Gastroesophageal sphincter (tissue), 4 donors: ENCODE measurements at regions not wholly inside any gene's neighbourhood (a gene's known extent, or its start where the extent isn't known, plus 50 kb on each side); places are given as distances from the start of the nearest gene placed in this dataset.

ENCODE experiments used
- ATAC-seq: fragments of 150-250 bp; one replicate; pipeline ENCODE4 v1.9.1; 2016; ENCODE audit warnings: mild to moderate bottlenecking, moderate library complexity
- H3K27ac ChIP-seq, 4 donors: fragments of 200-600 bp; sonication (generic) in 3 of 4; 1 replicate in 3 of 4; 2 replicates in 1 of 4; pipeline ENCODE4 v1.5.1; 2016 to 2019
- H3K27me3 ChIP-seq: fragments of 200-600 bp; sonication (generic); one replicate; pipeline ENCODE4 v1.5.1; 2019
- H3K36me3 ChIP-seq, 2 donors: fragments of 200-600 bp; sonication (generic); one replicate each; pipeline ENCODE4 v1.5.1; 2019; ENCODE audit warnings: control low read depth in 1 of 2
- H3K4me1 ChIP-seq, 3 donors: fragments of 200-600 bp; sonication (generic); 1 replicate in 2 of 3; 2 replicates in 1 of 3; pipeline ENCODE4 v1.5.1; 2016 to 2019; ENCODE audit warnings: control low read depth in 2 of 3
- H3K4me3 ChIP-seq, 2 donors: fragments of 200-600 bp; sonication (generic); one replicate each; pipeline ENCODE4 v1.5.1; 2019; ENCODE audit warnings: mild to moderate bottlenecking in 1 of 2, moderate library complexity in 1 of 2
- H3K9me3 ChIP-seq, 3 donors: fragments of 200-600 bp; sonication (generic); one replicate each; pipeline ENCODE4 v1.5.1; 2017 to 2019; ENCODE audit warnings: control low read depth in 2 of 3
- EP300 ChIP-seq: sonication (generic); formaldehyde crosslinking; IDR thresholded peaks from one replicate; pipeline ENCODE4 v1.6.1; 2017; ENCODE audit warnings: antibody characterized with exemption, mild to moderate bottlenecking
- POLR2A ChIP-seq, 2 donors: fragments of 450-650 bp; IDR thresholded peaks; one replicate each; pipeline ENCODE4 v1.6.1; 2017; ENCODE audit warnings: antibody characterized with exemption in 2 of 2, mild to moderate bottlenecking in 2 of 2, moderate library complexity in 1 of 2
- POLR2AphosphoS5 ChIP-seq: sonication (generic); formaldehyde crosslinking; IDR thresholded peaks from one replicate; pipeline ENCODE4 v1.6.1; 2017; ENCODE audit warnings: antibody characterized with exemption
- WGBS, 2 donors: methylation state at CpG; one replicate each; pipeline ENCODE4 v1.1.5; 2018; ENCODE audit warnings: low coverage in 1 of 2; 5-methylcytosine and 5-hydroxymethylcytosine counted together
- TF ChIP-seq, protein P1 (sequence below), 4 experiments: fragments of 200-600 bp in 2 of 4; fragments of 450-650 bp in 2 of 4; sonication (generic) in 1 of 4; IDR thresholded peaks; one replicate each; pipeline ENCODE4 v1.5.1; 2017 to 2019; ENCODE audit warnings: antibody characterized with exemption in 4 of 4, mild to moderate bottlenecking in 2 of 4, moderate library complexity in 2 of 4

DNA sequence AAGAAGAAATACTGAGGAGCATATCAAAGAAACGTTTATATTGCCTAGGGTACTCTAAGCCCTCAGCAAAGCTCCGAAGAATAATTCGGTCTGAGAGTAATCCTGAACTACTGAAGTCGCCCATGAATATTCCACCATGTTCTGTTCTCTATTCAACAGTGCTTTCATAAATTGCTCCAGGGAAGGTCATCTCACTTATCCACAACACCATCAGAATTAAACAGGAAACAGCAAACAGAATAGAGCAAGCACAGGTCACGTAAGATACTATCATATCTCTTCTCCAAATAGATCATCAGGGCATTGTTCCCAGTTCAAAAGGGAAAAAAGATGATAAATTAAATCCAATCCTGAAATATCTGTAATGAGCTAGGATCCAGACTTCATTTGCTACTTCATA, 325.6 kb downstream of the DEPDC1B start:
- H3K4me1 ChIP-seq: peaks cover 0 to 10% (median 0%) of the 10 kb centered on the region in 3 donors
- WGBS, 2 donors: 77 to 86% methylated on average over 5 of the region's 5 CpGs
- no peaks in the 10 kb centered on the region for H3K9me3 ChIP-seq
- H3K36me3 ChIP-seq: no peaks in the 10 kb centered on the region
- no peak for ATAC-seq
- H3K4me3 ChIP-seq: no peak overlapping the region
- TF ChIP-seq POLR2A (IDR thresholded peaks at IDR 0.05): no peak
- TF ChIP-seq, protein P1, sequence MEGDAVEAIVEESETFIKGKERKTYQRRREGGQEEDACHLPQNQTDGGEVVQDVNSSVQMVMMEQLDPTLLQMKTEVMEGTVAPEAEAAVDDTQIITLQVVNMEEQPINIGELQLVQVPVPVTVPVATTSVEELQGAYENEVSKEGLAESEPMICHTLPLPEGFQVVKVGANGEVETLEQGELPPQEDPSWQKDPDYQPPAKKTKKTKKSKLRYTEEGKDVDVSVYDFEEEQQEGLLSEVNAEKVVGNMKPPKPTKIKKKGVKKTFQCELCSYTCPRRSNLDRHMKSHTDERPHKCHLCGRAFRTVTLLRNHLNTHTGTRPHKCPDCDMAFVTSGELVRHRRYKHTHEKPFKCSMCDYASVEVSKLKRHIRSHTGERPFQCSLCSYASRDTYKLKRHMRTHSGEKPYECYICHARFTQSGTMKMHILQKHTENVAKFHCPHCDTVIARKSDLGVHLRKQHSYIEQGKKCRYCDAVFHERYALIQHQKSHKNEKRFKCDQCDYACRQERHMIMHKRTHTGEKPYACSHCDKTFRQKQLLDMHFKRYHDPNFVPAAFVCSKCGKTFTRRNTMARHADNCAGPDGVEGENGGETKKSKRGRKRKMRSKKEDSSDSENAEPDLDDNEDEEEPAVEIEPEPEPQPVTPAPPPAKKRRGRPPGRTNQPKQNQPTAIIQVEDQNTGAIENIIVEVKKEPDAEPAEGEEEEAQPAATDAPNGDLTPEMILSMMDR (IDR thresholded peaks at IDR 0.05): no peak
- TF ChIP-seq EP300: no peak
- TF ChIP-seq POLR2AphosphoS5: no peak
- H3K27ac ChIP-seq: no peak overlapping the region
- H3K27me3 ChIP-seq: no peaks in the 10 kb centered on the region

GRCh38 chr5:60372786-60373185, 327.2 kb downstream of the DEPDC1B start:
- TF ChIP-seq, protein P1 (IDR thresholded peaks at IDR 0.05): no peak
- no peak for TF ChIP-seq POLR2AphosphoS5
- no peak for TF ChIP-seq EP300
- TF ChIP-seq POLR2A (IDR thresholded peaks at IDR 0.05): no peak
- no peak overlapping the region for H3K27ac ChIP-seq
- H3K4me3 ChIP-seq: no peak overlapping the region
- no peaks in the 10 kb centered on the region for H3K36me3 ChIP-seq
- H3K4me1 ChIP-seq: no peaks in the 10 kb centered on the region
- 70 to 94% methylated on average over 6 to 7 of the region's 7 CpGs for WGBS, 2 donors
- H3K27me3 ChIP-seq: no peaks in the 10 kb centered on the region
- no peaks in the 10 kb centered on the region for H3K9me3 ChIP-seq
- no peak for ATAC-seq

- no peak overlapping the region for H3K27ac ChIP-seq
- peaks cover 0 to 9% (median 0%) of the 10 kb centered on the region in 3 donors for H3K4me1 ChIP-seq
- no peaks in the 10 kb centered on the region for H3K9me3 ChIP-seq
- no peaks in the 10 kb centered on the region for H3K27me3 ChIP-seq
- 80 to 92% methylated on average over 7 of the region's 7 CpGs for WGBS, 2 donors
- H3K36me3 ChIP-seq: no peaks in the 10 kb centered on the region
- no peak for TF ChIP-seq EP300
- TF ChIP-seq POLR2AphosphoS5: no peak
- no peak for TF ChIP-seq POLR2A (IDR thresholded peaks at IDR 0.05)
- TF ChIP-seq, protein P1 (IDR thresholded peaks at IDR 0.05): no peak
- H3K4me3 ChIP-seq: no peak overlapping the region
- no peak for ATAC-seq
Measured at GRCh38 chr5:60371065-60371464, 328.9 kb downstream of the DEPDC1B start.

DNA sequence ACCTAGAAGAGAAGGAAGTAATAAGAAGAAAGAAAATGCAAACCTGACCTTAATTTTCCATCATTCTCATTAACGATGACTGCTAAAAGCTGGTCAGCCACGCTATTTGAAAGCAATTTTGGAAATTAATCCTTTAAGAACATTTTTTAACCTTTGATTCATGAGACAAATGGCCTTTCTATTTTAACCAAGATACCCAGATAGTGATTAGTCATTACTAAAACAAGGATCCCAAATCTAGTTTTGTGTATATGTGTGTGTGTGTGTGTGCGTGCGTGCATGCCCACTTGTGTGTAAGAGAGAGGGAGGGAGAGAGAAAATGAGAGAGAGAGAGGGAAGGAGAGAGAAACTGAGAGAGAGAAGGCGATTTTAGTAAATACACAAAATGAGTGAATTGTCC, 329.5 kb downstream of the DEPDC1B start:
- no peaks in the 10 kb centered on the region for H3K36me3 ChIP-seq
- no peaks in the 10 kb centered on the region for H3K27me3 ChIP-seq
- H3K27ac ChIP-seq: no peak overlapping the region
- 45 to 87% methylated on average over 4 to 5 of the region's 5 CpGs for WGBS, 2 donors
- H3K4me1 ChIP-seq: peaks cover 0 to 9% (median 0%) of the 10 kb centered on the region in 3 donors
- TF ChIP-seq, protein P1 (IDR thresholded peaks at IDR 0.05): no peak
- TF ChIP-seq EP300 (no peak), POLR2AphosphoS5 (no peak), POLR2A (IDR thresholded peaks at IDR 0.05) (no peak)
- H3K4me3 ChIP-seq: no peak overlapping the region
- no peaks in the 10 kb centered on the region for H3K9me3 ChIP-seq
- ATAC-seq: no peak

GRCh38 chr5:60369391-60369790, 330.6 kb downstream of the DEPDC1B start:
- TF ChIP-seq POLR2A (IDR thresholded peaks at IDR 0.05) (no peak), POLR2AphosphoS5 (no peak), EP300 (no peak)
- TF ChIP-seq, protein P1 (IDR thresholded peaks at IDR 0.05): no peak
- H3K4me3 ChIP-seq: no peak overlapping the region
- H3K27me3 ChIP-seq: no peaks in the 10 kb centered on the region
- no peaks in the 10 kb centered on the region for H3K36me3 ChIP-seq
- H3K4me1 ChIP-seq: peaks cover 0 to 9% (median 0%) of the 10 kb centered on the region in 3 donors
- ATAC-seq: no peak
- 76 to 98% methylated on average over 3 to 4 of the region's 4 CpGs for WGBS, 2 donors
- no peak overlapping the region for H3K27ac ChIP-seq
- no peaks in the 10 kb centered on the region for H3K9me3 ChIP-seq
